Tibial nerve (tissue), 3 donors: ENCODE measurements at regions not wholly inside any gene's neighbourhood (a gene's known extent, or its start where the extent isn't known, plus 50 kb on each side); places are given as distances from the start of the nearest gene placed in this dataset.

Experiments
- CTCF ChIP-seq, 5 experiments: fragments of 200-600 bp in 3 of 5; fragments of 450-650 bp in 2 of 5; sonication (generic) in 3 of 5; IDR thresholded peaks; one replicate each; pipeline ENCODE4 v1.5.1; 2016 to 2019; ENCODE audit warnings: antibody characterized with exemption in 5 of 5, mild to moderate bottlenecking in 3 of 5, moderate library complexity in 2 of 5
- POLR2A ChIP-seq, 2 donors: fragments of 450-650 bp; IDR thresholded peaks; one replicate each; pipeline ENCODE4 v1.6.1; 2017; ENCODE audit warnings: antibody characterized with exemption in 2 of 2, mild to moderate bottlenecking in 2 of 2, moderate library complexity in 2 of 2

GRCh38 chr6:16991981-16992629 is 109.7 kb upstream of the STMND1 start:
- TF ChIP-seq POLR2A (IDR thresholded peaks at IDR 0.05) (no peak), CTCF (IDR thresholded peaks at IDR 0.05) (no peak)
